ENCODE measurements at regions not wholly inside any gene's neighbourhood (a gene's known extent, or its start where the extent isn't known, plus 50 kb on each side); places are given as distances from the start of the nearest gene placed in this dataset.
"Not testable (repeated sequence)": the region's sequence is repeated elsewhere in the genome, so short reads cannot be mapped to it uniquely, and the experiment has no call there.

DNA sequence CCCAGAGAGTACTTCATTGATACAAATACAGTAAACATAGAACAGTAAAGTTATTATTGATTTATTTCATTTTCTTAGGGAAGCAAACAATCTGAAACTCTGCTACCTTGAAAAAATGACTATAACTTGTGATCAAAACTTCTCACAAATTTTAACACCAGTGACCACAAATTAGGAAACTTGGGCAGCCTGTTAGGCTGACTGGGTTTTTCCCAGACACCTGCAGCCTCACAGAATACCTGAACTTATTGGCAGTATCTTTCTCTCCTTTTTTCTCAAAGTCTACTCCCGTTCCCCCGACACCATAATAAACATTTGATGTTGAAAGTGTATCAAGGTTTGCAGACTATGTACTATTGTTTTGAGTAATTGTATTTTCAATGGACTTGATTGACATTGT is 360.5 kb downstream of the LMO7 start:
- no peak for DNase-seq (ENCODE audit: low read depth in 4 of 4, low spot score in 3 of 4)

DNA sequence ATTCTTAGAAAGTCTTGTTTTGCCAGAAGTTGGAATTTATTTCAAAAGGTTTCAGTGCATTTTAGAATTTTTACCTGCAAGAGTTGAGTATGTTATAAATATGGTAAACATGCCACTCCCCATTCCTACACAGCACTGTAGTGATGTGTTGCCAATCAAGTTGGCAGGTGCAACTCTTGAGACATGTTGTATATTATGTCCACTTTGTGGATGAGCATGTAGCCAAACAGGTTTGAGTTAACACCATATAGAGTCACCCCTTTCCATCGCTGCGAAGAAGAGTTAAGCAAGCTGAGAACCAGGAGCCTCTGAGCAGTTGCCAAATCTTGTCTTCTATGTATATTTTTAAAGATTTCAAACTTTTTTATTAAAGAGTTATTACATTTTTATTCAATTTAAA is 359.8 kb downstream of the LMO7 start:
- no peak for DNase-seq (ENCODE audit: low read depth in 4 of 4, low spot score in 3 of 4)

DNA sequence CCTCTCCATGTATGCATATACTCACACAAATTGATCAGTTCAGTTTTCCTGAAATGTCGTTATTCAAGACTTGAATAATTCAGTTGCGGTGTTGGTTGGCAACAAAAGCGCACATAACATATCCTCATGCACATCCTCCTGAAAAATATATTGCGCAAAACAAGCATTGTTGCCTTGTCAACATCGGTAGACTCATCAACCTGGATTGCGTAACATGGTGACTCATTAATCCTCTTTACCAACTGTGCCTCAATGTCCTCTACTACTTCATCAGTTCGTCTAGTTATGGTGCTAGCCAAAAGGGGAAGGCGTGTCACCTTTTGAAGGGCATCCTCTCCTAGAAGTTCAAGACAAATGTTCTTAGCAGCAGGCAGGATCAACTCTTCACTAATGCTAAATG is 357.7 kb downstream of the LMO7 start:
- DNase-seq (ENCODE audit: low read depth in 4 of 4, low spot score in 3 of 4), result no peak

DNA sequence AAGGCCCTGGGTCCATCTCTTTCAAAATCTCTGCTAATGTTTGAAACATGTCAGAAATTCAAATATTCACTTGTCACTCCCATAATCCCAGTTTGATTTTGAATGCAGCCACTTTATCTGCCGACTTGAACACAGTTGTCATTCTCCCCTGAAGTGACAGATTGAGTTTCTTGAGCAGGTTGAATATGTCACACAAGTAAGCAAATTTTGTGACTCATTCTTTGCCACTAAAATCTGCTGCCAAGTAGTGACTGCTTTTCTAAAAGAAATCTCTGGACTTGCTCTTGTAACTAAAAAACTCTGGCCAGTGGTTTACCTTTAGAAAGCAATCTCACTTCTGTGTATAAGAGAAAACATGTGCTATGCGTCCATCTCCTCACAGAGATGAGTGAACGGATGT is 357.1 kb downstream of the LMO7 start:
- no peak for DNase-seq (ENCODE audit: low read depth in 4 of 4, low spot score in 3 of 4)

DNA sequence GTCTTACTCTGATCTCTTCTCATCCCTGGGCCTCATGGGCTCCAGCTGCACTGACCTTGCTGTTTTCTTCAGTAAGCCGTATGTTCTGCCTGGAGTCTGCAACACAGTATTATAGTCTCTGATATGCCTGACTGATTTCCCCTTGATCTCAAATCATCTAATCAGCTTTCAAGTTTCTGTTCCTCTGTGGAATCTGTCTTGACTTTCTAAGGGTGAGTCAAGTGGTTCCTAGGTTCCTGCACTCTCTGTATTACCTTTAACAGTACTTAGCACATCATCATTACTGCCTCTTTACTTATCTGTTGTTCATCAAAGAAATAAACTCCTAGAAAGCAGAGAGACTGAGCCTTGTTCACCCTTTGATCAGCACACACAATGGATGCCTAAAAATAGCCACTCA is 350.7 kb downstream of the LMO7 start:
- DNase-seq (ENCODE audit: low read depth in 4 of 4, low spot score in 3 of 4), result no peak

DNA sequence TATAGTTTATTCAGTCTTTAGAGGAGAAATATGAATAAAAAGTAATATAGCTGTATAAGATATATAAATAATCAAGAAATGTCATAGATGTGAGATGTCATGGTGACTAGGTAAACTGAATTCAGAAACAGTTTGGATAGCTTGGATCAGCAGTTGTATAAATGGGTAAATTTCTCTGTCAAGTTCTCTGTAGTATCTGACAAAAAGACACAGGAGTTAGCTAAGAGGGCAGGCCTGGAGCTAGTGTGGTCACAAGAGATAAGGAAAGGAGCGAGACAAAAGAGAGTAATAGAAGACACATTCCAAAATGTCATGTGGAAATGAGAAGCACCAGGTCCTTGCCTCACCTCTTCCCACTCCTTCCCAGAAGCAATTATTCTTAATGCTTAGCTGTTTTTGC is 349.0 kb downstream of the LMO7 start:
- DNase-seq (ENCODE audit: low read depth in 4 of 4, low spot score in 3 of 4), result no peak

DNA sequence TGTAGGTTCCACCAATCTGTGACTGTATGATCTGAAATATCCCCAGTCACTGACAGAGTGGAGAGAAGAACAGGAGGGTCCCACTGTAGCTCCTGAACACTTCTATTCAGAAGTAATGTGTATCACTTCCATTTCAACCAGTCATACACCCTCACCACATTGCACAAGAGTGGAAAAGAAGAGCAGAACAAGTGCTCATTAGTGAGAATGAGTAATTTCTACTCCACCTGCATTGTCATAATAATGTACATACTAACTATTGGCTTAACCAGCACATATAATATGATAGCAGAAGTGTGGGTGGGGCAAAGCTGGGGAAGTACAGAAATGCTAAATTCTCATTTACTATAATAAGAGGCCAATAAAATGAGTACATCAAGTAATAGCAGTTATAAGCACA is 342.7 kb downstream of the LMO7 start:
- no peak for DNase-seq (ENCODE audit: low read depth in 4 of 4, low spot score in 3 of 4)

DNA sequence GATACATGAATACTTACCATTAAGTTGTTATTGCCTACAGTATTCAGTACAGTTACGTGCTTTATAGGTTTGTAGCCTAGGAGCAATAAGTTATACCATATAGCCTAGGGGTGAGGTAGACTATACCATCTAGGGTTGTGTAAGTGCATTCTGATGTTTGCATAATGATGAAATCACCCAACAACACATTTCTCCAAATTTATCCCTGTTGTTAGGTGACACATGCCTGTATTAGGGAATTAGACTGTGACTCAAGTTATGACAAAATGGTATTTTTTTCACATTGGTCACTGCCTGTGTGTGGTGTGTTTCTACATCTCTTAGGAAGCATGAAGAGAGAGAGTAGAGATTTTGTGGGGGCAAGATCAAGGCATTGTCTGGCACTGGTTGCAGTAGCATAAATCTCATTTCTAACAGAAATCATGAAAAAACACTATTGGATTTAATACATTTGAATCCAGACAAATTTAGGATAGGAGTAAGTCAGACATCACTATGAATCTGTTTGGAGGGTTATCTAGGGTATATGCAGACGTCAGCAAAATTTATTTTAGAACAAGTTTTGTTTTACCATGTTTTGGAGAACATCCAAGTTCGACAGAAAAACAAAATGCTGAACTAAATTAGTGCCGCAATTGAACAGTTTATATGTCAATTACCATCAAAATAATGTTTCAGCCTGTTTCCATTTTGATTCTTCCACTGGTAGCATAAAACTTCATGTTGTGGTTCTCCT is 332.1 kb downstream of the LMO7 start:
- no peak for DNase-seq (ENCODE audit: low read depth in 4 of 4, low spot score in 3 of 4)

DNA sequence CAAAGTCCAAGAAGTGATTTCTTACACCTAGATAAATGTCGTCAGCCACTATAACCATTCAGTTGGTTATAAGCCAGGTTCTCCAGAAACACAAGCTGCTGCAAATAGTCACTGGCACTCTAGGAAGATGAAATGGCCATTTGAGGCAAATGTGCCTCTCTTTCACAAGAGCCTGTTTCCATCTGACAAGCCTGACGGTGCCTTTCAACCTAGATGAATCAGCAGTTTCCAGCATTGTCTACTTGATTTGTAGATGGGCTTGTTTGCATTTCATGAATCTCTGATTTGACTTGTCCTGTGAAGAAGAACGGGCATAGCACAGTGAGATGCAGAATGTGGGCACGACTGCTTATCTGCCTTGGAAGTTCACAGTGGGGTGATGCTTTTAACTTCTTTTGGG is 327.2 kb downstream of the LMO7 start:
- no peak for DNase-seq (ENCODE audit: low read depth in 4 of 4, low spot score in 3 of 4)

DNA sequence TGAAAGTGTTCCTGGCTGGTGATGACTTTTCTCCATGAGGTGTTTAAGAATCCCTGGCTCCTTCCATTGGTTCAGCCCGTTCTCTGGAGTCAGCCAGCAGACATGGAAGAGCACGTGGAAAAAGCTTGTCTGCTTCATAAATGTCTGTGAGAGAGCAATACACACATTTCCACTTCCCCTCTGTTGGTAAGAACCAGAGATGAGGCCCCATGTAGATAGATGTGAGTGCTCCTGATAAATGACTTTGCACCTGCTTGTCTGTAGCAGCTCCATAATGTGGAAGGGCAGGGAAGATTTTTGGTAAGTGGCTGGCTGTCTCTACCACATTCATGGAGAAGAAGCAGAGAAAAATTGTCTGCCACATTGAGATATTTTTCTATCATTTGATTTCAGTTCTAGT is 325.8 kb downstream of the LMO7 start:
- DNase-seq (ENCODE audit: low read depth in 4 of 4, low spot score in 3 of 4), result no peak

DNA sequence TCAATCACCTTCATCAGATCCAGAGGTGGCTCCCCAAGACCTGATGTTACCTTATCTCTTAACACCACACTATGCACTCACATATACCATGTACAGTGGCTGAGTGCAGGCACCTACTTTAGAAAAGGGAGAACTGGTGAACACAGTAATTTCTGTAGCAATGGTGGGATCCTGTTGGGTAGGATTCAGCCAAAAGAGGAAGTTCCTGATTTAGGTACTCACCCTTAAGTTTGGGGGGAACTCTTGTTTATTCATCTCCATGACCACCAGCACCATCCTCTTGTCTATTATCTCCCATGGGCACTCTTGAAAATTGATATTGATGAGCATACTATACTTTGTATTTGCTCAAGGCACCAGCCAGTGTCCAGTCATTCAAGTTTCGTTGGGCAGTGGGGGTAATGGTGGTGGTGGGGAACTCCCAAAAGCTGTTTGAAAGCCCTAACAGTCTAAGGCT is 324.4 kb downstream of the LMO7 start:
- DNase-seq (ENCODE audit: low read depth in 4 of 4, low spot score in 3 of 4), result no peak

DNA sequence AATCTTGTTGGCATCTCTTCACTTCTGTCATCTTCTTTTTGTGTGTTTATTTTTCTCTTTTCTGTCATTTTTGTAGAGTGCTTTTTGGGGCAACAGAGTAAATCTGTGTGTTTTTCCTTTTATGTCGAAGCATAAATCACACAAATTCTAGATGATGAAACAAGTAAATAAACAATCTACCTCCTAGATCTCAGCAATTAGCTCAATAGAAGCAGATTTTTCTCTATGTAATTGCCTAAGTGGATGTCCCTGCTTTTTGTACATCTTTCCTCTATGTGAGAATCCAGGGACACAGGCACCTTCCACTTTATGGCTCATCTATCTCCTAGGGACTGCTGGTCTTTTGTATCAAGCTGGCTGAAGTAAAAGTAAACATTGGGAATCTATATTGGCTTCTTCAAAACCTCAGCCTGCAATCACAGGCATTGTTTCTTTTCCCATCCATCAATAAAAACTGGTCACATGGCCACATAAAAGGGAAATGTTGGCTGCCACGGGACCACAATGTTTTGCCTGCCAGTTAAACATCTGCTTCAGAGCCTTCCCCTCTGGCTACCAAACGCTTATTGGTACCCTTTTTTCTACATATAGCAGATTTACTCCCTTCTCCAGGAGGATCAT is 323.8 kb downstream of the LMO7 start:
- no peak for DNase-seq (ENCODE audit: low read depth in 4 of 4, low spot score in 3 of 4)

DNA sequence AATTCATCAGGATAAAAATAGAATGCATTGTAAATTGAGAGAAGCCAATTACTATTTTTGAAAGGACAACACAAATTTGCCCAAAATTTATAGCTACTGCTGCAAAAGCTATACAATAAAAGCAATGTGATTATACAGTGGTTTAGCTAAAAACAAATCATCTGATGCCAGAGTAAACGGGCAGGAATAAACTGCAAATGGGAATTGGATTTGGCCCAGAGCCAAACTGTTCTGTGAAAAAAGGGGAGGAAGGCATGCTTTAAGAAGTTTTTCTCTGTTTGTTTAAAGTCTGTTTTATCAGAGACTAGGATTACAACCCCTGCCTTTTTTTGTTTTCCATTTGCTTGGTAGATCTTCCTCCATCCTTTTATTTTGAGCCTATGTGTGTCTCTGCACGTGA is 317.5 kb downstream of the LMO7 start:
- not testable (repeated sequence) for DNase-seq (ENCODE audit: low read depth in 4 of 4, low spot score in 3 of 4)

DNA sequence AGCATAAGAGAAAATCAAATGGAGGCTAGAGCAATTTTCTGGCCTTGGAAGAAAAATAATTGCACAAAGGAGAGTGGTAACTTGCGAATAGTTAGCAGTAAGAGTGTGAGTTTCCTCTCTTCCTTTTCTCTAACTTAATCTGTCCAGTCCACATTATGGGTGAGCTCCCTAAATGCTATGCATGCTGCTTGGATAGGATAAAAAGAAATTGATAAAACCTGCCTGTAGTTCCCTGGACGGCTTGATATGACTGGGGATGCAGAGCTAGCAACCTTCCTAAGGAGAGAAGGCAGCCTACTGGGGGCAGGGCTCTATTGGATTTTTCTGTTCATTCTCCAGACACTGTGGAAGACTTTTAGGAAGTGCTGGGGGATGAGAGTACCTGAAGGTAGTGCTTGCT is 311.3 kb downstream of the LMO7 start:
- no peak for DNase-seq (ENCODE audit: low read depth in 4 of 4, low spot score in 3 of 4)

DNA sequence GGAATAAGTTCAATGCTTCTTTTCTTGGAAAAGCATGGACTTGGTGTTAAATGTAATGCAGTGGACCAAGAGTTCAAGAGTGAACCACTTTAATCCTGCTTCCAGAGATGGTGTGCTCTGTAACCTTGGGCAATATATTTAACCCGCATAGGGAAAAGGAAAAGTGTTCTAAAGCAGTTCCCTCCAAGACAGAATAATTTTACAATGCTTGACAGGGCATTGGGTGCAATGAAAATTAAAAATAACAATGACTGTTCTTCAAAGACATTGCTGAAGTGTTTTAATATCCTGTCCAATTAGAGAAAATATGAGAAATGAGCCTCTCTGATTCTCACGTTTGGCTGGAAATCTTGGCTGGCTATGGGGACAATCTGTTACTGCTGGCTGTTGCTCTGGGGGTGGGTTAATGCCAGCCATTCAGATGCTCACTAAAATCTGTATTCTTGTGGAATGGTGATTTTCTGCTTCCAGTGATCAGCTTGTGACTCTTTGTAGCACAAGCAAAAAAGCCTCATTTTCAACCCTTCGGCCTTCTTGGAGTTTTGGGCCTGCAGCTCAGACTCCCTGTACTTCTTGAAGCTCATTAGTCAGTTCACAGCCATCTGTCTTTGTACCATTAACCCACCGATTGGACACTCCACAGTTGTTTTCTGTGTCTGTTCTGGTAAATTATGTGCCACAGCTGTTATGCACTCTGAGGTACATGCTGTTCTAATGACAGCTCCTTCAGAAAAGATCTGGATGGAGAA is 310.6 kb downstream of the LMO7 start:
- peak in 2 of 4 donors; percentile 8 to 20 for DNase-seq (ENCODE audit: low read depth in 4 of 4, low spot score in 3 of 4)

DNA sequence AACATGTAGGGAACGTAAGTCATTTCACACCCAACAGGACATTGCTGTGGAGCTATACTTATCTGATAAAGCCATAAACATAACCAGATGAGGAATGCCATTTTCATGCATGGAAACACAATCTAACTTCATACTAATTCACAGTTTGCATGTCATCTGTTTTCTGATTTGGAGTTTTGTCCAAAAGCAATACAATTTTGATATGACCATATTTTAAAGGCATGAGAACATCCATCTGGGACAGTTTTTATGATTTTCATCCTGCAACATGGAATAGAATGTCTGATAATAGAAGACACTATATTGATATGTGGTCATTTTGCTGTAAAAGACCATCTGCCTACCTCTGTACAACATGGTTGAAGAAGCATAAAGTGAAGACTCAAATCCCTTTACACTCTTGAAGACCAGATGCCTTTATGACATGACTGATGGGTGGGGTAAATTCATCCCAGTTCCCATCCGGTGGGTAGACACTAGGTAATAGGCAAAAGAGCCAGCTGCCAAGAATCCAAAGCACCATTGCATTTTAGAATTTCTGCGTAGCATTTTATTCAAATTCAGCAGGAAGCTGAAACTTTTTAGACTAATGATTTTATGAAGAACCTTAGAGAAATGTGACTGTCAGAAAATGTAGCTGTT is 309.8 kb downstream of the LMO7 start:
- no peak for DNase-seq (ENCODE audit: low read depth in 4 of 4, low spot score in 3 of 4)

DNA sequence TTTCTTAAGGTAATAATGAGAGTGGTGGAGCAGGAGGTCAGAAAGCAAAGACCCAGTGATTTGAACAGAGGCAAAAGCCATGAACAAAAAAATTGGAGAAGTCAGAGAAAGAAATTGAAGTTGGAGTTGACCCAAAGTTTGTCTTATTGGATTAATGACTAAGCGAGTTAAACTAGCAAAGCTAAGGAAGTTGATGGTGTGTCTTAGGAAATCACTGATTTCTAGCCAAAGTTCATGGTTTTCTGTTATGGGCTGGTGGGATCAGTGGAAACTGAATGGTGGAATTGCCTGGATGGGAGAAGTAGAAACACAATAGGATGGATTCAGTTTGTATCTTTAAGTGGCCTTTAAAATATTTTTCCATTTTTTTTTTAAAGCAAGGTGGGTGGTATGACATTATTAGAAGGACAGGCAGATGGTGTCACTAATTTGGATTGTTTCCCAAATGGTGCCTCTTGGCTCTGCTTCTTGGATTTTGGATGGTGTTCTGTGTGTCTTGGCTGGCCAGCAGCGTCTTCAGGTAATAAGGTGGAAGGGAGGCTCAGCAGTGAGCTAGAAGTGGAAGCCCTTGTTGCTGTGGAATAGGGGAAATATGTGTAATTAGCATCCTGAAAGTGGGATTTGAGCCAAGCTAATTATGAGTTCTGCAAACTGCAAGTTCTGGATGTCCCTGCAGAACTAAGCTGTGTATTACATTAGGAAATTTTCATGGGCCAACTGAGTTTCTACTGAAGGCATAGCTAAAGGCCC is 302.9 kb downstream of the LMO7 start:
- DNase-seq (ENCODE audit: low read depth in 4 of 4, low spot score in 3 of 4), result no peak

DNA sequence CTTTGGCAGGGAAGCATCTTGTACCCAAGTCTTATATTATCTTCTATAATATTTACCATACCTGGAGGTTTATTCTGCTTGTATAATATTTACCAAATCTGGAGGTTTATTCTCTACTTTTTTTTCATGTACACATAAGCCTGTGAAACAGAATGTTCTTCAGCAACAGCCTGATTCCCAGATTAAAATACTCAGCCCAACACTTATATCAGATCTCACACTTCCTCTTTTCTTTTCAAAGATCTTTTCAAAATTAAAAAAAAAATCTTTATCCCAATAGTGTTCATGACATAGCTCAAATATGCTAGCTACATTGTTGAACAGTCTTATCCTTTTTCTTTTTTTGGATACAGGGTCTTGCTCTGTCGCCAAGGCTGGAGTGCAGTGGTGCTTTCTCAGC is 300.7 kb downstream of the LMO7 start:
- DNase-seq (ENCODE audit: low read depth in 4 of 4, low spot score in 3 of 4), result no peak

DNA sequence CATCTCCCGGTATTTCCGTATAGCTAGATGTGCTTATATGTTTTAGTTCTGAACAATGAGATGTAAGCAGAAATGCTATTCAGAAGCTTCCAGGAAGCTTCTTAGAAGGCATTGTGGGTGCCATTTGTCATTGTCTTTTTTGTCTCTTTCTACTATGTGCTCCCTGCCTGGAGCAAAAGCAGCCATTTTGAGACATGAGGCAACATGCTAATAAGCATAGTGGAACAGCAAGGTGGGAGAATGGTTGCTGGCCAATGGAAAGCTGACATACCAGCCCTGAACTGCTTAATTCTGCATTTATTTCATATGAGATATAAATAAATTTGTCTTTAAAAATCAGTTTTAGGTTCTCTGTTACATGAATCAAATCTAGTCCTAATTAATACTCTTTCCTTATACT is 299.7 kb downstream of the LMO7 start:
- DNase-seq (ENCODE audit: low read depth in 4 of 4, low spot score in 3 of 4), result no peak

DNA sequence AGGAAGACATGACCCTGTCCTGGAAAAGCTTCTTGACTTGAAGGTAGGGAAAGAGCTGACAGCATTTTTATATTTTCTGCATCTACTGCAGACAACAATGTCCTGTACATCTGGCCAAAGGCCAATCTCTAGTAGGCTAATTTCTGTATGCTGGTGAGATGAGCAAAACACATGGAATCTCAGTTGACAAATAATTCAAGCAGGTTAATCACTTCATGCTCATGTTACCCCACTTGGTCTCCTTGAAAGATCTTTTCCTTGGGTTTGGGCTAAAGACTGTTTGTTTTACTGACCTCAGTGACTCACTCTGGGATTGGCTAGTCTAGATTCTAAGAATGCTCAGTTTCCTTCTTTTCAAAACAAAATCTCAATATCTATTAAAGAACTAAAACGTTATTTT is 298.8 kb downstream of the LMO7 start:
- DNase-seq (ENCODE audit: low read depth in 4 of 4, low spot score in 3 of 4), result no peak

DNA sequence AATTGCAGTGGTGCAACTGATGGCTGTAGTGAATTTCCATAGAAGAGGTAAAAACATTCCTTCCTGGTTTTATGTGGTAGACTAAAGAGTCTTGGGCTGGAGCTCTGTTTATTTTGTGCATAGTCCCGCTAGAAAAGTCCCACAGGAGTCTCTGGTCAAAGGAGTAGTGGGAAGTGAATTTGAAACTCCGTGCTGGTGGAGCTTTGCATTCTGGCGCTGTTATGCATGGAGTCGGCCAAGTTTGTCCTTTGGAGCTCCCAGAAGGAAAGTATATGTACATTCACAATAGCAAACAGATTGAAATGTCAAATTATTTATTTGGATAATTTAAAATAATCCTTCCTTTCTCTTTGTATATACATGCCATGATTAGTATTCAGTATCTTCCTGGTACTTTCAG is 296.5 kb downstream of the LMO7 start:
- no peak for DNase-seq (ENCODE audit: low read depth in 4 of 4, low spot score in 3 of 4)

Measured in right renal pelvis (tissue), 4 donors.